ENCODE measurements at regions not wholly inside any gene's neighbourhood (a gene's known extent, or its start where the extent isn't known, plus 50 kb on each side); places are given as distances from the start of the nearest gene placed in this dataset.

DNA sequence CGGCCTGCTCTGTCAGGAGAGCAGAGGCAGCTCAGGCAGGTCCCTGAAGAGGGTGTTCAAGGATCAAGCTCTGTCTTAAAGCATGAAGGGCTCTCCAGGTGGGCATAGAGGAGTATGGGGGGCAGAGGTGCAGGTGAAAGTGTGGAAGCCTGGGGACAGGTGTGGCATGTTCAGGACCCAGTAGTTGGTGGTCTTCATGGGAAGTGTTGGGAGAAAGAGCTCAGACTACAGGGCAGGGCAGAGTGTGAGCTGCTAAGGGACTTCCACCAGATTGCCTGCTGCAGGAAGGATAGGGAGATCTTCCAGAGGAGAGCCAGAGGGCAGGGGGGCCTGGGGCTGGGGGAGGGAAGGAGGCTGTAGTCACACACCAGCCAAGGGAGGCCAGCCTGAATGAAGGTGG is 156.5 kb upstream of the GDF10 start:
- no peak for DNase-seq (ENCODE audit: low read depth)

DNA sequence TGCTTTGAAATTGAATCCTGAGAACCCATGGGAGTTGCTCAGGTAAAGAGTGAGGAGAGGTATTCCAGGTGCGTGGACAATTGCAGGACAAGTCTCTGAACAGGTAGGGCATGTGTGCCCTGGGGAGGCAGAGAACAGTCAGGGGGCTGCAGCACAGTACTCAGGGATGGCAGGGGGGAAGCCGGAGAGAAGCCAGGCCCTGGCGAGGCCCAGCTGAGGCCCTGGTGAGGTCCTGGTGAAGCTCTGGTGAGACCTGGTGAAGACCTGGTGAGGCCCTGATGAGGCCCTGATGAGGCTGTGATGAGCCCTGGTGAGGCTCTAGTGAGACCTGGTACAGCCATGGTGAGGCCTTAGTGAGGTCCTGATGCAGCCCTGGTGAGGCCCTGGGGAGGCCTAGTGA is 155.5 kb upstream of the GDF10 start:
- no peak for DNase-seq (ENCODE audit: low read depth)

DNA sequence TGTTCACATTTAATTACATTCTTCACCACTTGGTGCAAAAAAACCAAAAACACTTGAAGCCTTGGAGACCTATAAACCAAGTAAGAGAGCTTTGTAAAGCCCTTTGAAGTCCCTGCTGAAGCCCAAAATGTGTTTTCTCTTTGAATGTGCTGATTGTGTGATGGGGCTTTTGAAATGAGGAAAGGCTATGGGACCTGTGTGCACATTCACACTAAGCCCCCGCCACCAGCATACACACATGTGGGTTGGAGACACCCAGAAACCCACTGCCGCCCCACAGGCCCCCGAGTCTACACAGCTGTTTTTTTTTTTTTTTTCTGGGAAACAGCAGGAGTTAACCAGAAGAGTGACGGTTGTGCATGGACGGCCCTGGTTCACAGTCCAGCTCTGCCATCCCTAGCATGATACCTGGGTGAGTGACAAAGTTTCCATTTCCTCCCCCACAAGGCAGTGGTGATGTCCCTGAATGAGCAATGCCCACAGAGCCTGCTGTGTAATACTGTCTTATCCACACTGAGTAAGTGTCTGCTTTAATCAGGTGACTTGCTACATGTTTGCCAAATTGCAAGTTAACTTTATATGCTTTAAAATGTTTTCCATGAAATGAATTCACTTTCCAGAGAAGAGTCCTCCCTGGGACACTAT is 154.6 kb upstream of the GDF10 start:
- no peak for DNase-seq (ENCODE audit: low read depth)

DNA sequence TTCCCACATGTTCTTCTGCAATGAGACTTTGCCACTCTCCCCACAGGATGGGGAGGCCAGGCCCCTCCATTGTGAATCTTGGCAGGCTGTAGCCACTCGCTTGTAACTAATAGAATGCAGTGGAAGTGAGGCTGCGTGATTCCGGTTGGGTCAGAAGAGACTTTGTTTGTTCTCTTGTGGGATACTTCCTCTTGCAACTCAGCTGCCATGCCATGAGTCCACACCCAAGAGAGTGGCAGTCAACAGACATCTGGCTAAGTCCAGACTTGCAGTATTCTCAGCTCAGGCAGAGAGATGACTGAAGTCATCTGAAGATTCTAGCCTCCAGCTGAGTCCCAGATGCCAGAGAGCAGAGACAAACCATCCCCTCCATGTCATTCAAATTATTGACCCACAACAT is 153.4 kb upstream of the GDF10 start:
- DNase-seq (ENCODE audit: low read depth), result no peak

DNA sequence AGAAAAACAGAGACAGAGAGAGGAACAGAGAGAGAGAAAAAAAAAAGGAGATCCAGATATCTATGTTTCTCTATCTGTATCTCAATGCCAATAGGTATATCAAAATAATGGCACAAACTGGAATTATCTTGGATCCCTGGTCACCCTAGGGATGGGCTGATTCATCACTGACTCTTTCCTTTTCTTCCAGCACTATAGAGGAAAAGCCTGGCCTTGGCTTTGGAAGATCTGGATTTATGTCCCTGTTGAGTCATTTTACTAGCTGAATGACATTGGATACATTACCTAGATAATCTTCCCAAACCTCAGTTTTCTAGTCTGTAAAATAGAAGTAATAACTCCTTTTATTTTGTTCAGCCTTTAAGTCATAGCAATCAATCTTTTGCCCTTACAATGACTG is 152.8 kb upstream of the GDF10 start:
- peak; percentile 43 for DNase-seq (ENCODE audit: low read depth)

DNA sequence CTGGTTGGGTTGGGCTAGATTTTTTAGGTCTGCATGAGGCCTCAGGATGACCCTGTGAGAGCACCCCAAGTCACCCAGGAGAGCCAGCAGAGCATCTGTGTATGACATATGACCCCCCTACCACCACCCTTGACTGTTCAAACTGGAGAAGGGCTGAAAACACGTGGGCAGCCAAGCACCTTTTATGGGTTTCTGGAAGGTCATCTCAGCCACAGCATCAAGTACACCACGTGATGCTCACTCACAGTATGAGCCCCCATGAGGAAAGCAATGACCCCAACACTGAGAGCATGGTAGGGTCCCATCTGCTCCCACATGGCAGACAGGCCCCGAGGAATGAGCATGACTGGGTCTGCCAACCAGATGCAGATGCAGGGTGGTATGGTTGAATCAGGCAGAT is 149.4 kb upstream of the GDF10 start:
- no peak for DNase-seq (ENCODE audit: low read depth)

DNA sequence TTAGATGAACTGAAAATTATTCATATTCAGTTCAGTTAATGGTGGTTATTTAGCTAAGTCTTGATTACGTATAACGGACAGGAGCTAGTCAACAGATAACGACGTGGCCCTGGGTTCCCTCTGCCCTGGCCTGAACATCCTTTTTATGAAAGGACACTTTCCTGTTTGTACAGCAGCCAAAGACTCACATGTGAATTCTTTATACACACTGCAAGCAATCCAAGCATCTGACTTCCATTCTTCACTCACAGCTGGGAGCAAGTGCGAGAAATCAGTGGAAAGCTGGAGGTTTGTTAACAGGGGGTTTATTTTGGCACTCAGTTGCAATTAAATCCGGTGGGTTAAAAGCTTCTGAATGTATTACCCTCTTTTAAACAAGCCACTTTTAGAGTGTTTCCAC is 148.1 kb upstream of the GDF10 start:
- DNase-seq (ENCODE audit: low read depth), result no peak

DNA sequence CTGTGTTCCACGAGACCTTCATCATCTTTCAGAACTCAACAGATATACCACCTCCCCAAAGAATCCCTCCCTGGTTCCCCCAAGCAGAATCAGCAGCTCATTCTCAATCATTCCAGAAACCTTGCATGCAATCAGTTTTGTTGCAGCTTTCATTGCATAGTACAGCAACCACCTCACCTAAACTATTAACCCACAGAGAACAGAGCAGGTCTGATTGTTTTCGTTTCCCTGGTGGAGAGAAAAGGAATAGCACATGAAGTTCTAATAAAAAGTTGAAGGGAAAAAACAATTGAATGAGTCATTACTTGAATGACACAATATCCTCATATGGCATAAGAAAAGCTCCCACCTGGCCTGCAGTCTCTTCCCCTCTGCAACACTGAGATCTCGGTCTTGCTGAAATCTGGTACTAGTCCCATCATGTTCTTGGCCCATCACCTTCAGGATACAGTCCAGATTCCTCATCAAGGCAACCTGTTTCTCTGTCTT is 147.1 kb upstream of the GDF10 start:
- DNase-seq (ENCODE audit: low read depth), result peak; percentile 81

DNA sequence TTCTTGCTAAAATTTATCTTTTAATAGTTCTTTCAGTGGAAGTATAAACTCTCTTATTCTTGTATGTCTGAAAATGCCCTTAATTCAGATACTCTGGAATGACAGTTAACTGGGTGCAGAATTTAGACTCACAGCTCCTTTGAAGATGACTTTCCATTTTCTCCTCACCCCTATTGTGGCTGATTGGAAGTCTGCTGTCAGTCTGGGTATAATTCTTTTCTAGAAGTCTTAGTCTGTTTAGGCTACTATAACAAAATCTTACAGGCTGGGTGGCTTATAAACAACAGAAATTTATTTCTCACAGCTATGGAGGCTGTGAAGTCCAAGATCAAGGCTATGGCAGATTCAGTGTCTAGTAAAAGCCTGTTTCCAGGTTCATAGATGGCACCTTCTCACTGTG is 145.2 kb upstream of the GDF10 start:
- DNase-seq (ENCODE audit: low read depth), result no peak

DNA sequence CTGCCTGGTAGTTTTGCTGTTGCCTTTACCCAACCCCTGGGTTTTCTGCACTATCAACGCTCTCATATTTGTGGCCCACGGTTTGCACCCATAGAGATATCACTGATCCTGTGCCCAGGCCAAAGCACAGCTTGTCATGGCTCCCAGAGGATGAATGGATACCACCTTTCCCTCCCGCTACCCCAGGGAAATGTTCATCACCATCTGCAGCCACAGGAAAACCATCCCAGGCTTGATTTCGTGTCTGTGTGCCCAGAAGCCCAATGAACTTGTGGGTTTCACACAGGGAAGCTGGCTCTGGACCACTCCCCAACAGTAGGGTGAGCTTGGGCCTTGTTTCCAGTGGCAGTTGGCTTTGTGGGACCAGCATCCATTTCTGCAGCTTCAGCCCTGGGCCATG is 143.1 kb upstream of the GDF10 start:
- no peak for DNase-seq (ENCODE audit: low read depth)

DNA sequence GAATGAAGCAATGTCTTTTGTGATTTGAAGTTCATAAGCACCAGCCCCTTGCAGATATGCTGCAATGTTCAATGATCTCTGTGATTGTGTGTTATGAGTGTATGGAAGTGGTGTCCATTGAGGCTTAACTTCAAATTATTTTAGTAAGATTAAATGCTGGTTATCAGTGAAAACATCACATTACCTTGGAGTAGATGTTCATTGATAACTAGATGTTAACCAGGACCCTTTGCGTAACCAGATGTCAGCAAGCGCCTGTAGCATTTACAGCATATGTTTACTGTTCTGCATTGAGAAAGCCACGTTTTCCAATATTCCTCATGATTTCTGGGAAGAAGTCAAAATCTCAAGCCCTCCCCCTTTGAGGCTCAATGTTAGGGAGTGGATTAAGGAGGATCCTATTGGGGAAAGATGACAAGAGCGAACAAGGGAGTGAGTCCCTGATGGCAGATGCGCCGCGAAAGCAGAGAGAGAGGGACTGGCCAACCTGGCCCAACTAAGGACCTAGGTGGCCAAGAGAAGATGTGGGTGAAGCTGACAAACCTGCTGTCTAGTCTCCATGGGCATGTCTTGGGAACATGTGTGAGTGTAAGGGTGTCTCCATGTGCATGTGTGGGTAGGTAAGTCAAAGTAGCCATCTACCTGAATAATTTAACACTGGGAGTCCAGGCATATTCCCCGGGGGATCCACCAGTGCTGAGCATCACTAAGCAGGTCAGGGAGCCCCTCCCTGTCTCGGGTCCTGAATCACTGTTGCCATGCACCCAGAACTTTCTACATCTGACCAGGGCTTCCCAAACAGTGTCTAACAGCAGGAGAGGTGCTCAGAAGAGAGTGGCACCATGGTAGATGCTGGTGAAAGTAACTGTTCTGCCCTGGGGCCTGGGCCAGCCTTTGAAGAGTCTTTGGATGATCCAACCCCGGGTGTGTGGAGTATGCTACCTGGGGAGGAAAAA is 141.6 kb upstream of the GDF10 start:
- no peak for DNase-seq (ENCODE audit: low read depth)

DNA sequence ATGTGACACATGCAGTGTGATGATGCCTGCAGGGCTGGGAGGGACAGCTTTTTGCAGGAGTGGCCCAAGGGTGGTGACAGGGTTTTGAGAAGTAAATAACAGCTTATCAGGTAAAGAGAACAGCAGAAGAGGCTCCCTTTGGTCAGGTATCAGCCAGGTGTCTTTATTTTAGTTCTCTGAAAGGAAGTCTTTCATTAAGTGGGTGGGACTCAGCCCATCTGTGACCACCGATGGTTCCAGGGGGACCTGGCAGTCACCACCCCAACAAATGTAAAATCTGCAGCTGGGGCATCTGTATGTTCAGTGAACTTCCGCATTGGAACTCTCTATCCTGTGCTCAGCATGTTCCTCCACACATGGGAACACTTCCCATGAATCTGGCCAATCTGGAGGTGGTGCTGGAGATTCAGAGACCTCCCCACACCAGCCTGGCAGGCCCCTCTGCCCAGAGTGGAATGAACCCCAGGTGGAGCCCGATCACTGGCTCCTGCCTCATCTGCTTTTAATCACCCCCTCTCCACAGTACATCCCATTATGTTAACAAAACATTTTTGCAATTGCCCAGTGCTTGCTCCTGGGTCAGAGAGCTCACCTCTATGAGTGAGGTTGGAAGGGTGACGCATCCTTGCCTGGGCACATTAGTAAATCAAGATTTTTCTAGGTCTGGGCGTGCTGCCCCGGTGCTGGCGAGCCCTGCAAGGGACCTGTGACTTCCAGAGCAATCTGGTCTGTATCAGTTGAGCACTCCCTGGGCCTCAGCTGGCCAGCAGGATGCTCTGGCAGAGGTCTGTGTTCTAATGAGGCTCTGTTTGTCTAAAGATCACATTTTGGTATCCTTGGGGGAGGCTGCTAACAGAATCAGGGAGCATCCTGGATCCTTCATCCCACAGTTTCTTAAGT is 140.4 kb upstream of the GDF10 start:
- no peak for DNase-seq (ENCODE audit: low read depth)

DNA sequence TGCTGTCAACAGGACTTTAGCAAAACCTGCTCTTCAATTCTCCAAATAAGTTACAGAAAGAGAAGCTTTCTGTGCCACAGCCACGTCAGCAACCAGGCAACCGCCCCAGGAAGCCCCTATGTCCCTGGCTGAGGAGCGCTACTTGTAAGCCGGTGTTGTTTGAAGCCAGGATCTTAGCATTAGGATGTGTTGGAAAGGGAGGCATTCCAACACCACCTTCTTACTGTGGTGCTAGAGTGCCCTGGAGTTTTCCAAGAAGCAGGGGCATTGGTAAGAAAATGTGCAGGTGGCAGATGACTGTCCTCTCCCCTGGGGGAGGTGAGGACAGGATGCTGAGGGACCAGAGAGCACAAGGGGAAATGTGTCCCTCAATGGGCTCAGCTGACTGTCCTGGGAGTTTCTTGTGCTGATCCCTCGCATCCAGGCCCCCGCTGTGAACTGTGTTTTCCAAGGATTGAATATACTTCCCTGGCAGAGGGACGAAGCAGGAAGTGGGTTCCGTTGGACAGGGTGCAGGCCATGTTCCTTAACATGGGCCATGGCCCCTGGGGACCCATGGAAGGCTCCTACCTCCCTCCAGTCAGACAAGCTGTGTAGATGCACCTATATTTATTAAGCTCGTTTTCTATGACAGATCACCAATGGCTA is 139.6 kb upstream of the GDF10 start:
- DNase-seq (ENCODE audit: low read depth), result no peak

DNA sequence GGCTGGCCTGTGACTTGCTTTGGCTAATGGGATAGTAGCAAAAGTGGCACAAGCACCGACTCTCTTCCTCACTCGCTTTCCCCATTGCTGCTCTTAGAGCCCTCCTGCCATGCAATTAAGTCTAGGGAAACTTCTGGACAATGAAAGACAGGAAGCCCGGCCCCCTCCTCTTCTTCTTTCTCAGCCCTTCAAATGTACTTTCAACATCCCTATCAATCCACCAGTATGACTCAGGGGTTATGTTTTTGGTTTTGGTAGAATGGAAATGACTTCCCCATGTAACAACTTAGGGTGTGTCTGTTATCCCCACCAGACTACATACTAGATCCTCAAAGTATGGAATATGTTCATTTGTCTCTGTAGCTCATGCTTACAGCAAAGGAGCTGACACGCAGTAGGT is 139.0 kb upstream of the GDF10 start:
- DNase-seq (ENCODE audit: low read depth), result no peak

DNA sequence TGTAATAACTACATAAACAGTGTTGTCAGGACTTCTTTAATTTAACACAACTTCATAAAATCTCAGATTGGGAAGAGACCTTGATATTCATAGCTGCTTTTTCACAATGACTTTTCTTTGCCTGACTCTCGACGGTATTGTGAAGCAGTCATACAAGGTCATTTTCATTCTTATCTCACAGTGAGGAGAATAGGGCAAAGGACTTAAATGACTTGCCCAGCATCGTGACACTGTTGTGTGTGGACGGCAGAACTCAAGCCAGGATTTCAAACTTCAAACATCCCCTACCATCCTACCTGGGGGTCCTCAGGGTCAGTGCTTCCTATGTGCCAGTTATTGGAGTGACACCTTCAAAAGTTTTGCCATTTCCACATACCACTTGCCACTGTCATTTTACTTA is 138.5 kb upstream of the GDF10 start:
- no peak for DNase-seq (ENCODE audit: low read depth)

DNA sequence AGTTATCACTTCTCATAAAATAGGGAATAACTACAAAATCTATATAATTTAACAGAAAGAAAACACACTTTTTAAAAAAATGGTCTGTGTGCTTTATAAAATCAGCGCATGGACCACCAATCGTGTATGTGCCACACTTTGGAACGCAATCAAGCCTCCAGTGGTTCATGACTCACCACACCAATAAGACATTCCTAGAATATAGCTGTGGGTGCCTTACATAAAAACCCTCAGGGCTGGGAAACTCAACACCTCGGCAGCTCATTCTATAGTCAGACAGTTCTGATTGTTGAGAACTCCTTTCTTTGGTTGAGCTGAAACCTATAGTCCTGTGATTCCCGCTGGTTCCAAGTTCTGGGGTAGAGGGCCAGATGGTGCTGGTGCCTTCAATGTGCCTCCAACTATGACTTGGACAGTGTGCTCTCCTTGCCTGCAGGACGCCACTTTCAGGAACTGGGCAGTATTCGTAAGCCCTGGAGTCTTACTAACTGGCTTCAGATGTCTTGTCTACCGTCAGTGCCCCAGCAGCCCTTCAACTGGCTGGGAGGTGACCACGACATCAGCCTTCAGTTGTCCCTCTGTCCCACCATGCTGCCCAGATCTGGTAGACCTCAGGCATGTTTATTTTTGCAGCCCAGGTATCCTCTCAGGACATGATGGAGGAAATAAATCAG is 135.7 kb upstream of the GDF10 start:
- peak; percentile 99 for DNase-seq (ENCODE audit: low read depth)

DNA sequence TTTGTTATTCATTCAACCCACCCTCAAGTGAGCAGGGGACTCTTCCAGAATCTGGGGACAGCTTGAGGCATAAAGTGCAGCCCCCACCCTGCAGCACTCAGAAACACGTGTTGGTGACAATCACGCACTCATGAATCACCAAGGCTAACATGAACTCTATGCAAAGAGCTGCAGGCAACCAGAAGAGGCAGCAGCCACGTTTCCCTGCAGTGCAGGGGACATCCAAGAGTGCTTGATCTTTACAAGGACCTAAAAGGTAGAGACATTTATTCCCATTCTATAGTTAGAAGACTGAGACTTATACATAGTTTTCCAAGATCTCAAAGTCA is 135.2 kb upstream of the GDF10 start:
- peak; percentile 82 for DNase-seq (ENCODE audit: low read depth)

DNA sequence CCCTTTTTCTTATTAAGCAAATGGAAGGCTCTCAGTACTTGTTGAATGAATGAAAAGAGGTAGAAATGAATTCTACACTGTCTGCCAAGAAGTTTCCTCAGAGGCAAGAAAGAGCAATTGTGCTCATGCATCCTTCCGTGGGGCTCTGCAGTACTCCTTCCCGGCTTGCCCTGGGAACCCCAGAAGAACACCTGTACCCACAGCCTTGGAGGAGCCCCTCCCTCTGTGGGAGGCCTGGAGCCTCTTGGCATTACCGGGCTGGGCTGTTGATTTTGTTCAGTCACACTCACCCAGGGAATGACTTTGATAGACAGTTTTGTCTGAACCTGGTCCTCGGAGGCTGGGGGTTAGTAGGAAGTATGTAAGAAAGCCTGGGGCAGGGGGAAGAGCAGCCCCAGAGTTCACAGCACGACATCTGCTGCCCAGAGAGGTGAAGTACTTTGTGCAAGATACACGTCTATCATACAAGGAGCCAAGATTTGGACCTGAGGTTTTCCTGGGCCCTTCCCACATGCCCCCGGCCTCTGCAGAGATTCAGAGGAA is 134.8 kb upstream of the GDF10 start:
- DNase-seq (ENCODE audit: low read depth), result no peak

DNA sequence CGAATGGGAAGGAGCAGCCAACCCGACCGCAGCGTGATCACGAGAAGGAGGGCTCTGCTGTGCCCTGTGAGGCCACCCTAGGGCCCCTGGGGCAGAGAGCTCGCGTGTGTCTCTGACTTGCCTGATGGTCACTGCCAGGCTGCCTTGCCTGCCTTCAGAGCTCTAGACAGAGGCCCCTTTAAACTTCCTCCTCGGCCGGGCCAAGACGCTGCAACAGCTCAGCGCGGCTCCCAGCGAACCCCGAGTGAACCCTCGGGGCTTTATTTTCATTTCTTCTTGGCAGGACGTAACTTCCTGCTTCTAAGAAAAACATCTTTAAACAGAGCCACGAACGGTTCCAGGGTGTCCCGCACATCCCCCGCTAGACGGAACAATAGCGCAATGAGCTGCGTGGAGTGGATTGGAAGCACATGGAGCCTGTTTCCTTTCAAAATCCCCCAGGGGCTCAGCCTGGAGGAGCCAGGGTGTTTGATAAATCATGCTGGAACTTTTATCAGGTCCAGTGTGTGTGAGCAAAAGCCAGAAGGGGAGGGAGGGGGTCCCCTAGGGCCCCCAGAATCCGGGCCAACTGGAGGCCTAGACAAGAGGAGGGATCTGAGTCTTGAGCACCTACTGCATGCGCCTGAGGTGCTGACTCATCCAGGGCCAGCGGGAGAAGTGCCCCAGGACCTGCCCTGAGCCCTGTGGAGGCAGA is 134.1 kb upstream of the GDF10 start:
- peak; percentile 86 for DNase-seq (ENCODE audit: low read depth)

DNA sequence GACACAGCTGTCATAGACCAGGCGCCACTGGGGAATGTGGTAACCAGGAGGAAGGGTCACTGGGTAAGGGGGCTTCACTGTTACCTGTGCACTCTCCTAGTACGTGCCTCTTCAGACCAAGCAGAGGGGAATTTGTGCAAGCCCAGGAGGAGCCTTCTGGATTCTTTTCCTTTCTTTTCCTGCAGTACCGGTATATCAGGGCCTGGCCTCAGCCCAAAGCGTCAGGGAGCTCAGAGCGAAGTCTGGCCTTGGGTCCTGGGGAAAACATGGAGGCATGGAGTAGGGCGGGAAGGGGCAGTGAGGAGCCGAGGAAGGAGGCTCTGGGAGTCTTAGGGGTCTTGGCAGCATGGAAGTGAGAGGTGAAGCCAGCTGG is 133.6 kb upstream of the GDF10 start:
- DNase-seq (ENCODE audit: low read depth), result no peak
